ENCODE measurements at regions not wholly inside any gene's neighbourhood (a gene's known extent, or its start where the extent isn't known, plus 50 kb on each side); places are given as distances from the start of the nearest gene placed in this dataset.
"Not testable (repeated sequence)": the region's sequence is repeated elsewhere in the genome, so short reads cannot be mapped to it uniquely, and the experiment has no call there.

GRCh38 chr12:91877456-91878235 lies 268.0 kb downstream of the BTG1 start:
- no peaks in the 10 kb centered on the region for H3K27me3 ChIP-seq (replicated peaks)

GRCh38 chr12:91877022-91877421 lies 268.6 kb downstream of the BTG1 start:
- Histone ChIP-seq H3K27ac (no peak overlapping the region), H3K9me3 (replicated peaks) (no peaks in the 10 kb centered on the region), H3K4me3 (no peak overlapping the region), H3K36me3 (no peaks in the 10 kb centered on the region), H3K4me1 (replicated peaks) (no peaks in the 10 kb centered on the region), H3K27me3 (replicated peaks) (no peaks in the 10 kb centered on the region)
- DNase-seq (ENCODE audit: low read depth in 1 of 2, low spot score in 2 of 2) = no peak

More at GRCh38 chr12:91877456-91878235, 268.0 kb downstream of the BTG1 start:
- no peaks in the 10 kb centered on the region for H3K9me3 ChIP-seq (replicated peaks)
- H3K27ac ChIP-seq = no peak overlapping the region
- no peak for DNase-seq (ENCODE audit: low read depth in 1 of 2, low spot score in 2 of 2)
- H3K4me3 ChIP-seq = no peak overlapping the region
- H3K4me1 ChIP-seq (replicated peaks) = no peaks in the 10 kb centered on the region
- H3K36me3 ChIP-seq = no peaks in the 10 kb centered on the region

- H3K4me1 ChIP-seq (replicated peaks); DNase-seq (ENCODE audit: low read depth in 1 of 2, low spot score in 2 of 2); H3K9me3 ChIP-seq (replicated peaks); H3K27ac ChIP-seq; H3K27me3 ChIP-seq (replicated peaks); H3K4me3 ChIP-seq; H3K36me3 ChIP-seq: not testable (repeated sequence)
Measured at GRCh38 chr12:91875671-91876070, 270.0 kb downstream of the BTG1 start.

- no peak for DNase-seq (ENCODE audit: low read depth in 1 of 2, low spot score in 2 of 2)
- Histone ChIP-seq H3K27me3 (replicated peaks) (no peaks in the 10 kb centered on the region), H3K27ac (no peak overlapping the region), H3K4me3 (no peak overlapping the region), H3K4me1 (replicated peaks) (no peaks in the 10 kb centered on the region), H3K9me3 (replicated peaks) (no peaks in the 10 kb centered on the region), H3K36me3 (no peaks in the 10 kb centered on the region)
Measured at GRCh38 chr12:91874086-91874865, 271.4 kb downstream of the BTG1 start.

- Histone ChIP-seq H3K4me1 (replicated peaks) (no peaks in the 10 kb centered on the region), H3K27ac (no peak overlapping the region), H3K9me3 (replicated peaks) (no peaks in the 10 kb centered on the region), H3K4me3 (no peak overlapping the region), H3K36me3 (no peaks in the 10 kb centered on the region), H3K27me3 (replicated peaks) (no peaks in the 10 kb centered on the region)
- DNase-seq (ENCODE audit: low read depth in 1 of 2, low spot score in 2 of 2) = no peak
Measured at GRCh38 chr12:91871751-91872150, 273.9 kb downstream of the BTG1 start.

- Histone ChIP-seq H3K4me1 (replicated peaks) (no peaks in the 10 kb centered on the region), H3K36me3 (no peaks in the 10 kb centered on the region), H3K27ac (no peak overlapping the region), H3K9me3 (replicated peaks) (no peaks in the 10 kb centered on the region), H3K27me3 (replicated peaks) (no peaks in the 10 kb centered on the region), H3K4me3 (no peak overlapping the region)
- DNase-seq (ENCODE audit: low read depth in 1 of 2, low spot score in 2 of 2) = no peak
Measured at GRCh38 chr12:91870872-91871707, 274.6 kb downstream of the BTG1 start.

- no peak for DNase-seq (ENCODE audit: low read depth in 1 of 2, low spot score in 2 of 2)
- Histone ChIP-seq H3K4me1 (replicated peaks) (no peaks in the 10 kb centered on the region), H3K4me3 (no peak overlapping the region), H3K27ac (no peak overlapping the region), H3K9me3 (replicated peaks) (no peaks in the 10 kb centered on the region), H3K36me3 (no peaks in the 10 kb centered on the region), H3K27me3 (replicated peaks) (no peaks in the 10 kb centered on the region)
Measured at GRCh38 chr12:91868054-91868453, 277.6 kb downstream of the BTG1 start.

GRCh38 chr12:91866566-91866965 lies 279.1 kb downstream of the BTG1 start:
- Histone ChIP-seq H3K4me3 (no peak overlapping the region), H3K36me3 (no peaks in the 10 kb centered on the region), H3K4me1 (replicated peaks) (no peaks in the 10 kb centered on the region), H3K9me3 (replicated peaks) (no peaks in the 10 kb centered on the region), H3K27ac (no peak overlapping the region), H3K27me3 (replicated peaks) (no peaks in the 10 kb centered on the region)
- no peak for DNase-seq (ENCODE audit: low read depth in 1 of 2, low spot score in 2 of 2)

- Histone ChIP-seq H3K27ac (no peak overlapping the region), H3K27me3 (replicated peaks) (no peaks in the 10 kb centered on the region), H3K4me3 (no peak overlapping the region), H3K9me3 (replicated peaks) (no peaks in the 10 kb centered on the region), H3K4me1 (replicated peaks) (no peaks in the 10 kb centered on the region), H3K36me3 (no peaks in the 10 kb centered on the region)
- DNase-seq (ENCODE audit: low read depth in 1 of 2, low spot score in 2 of 2) = no peak
Measured at GRCh38 chr12:91863702-91864101, 281.9 kb downstream of the BTG1 start.

GRCh38 chr12:91861554-91861953 lies 284.1 kb downstream of the BTG1 start:
- Histone ChIP-seq H3K4me3 (no peak overlapping the region), H3K27ac (no peak overlapping the region), H3K36me3 (no peaks in the 10 kb centered on the region), H3K4me1 (replicated peaks) (no peaks in the 10 kb centered on the region), H3K9me3 (replicated peaks) (no peaks in the 10 kb centered on the region), H3K27me3 (replicated peaks) (no peaks in the 10 kb centered on the region)
- DNase-seq (ENCODE audit: low read depth in 1 of 2, low spot score in 2 of 2) = no peak

GRCh38 chr12:91859347-91859746 lies 286.3 kb downstream of the BTG1 start:
- no peak for DNase-seq (ENCODE audit: low read depth in 1 of 2, low spot score in 2 of 2)
- Histone ChIP-seq H3K4me1 (replicated peaks) (0 out of 2 replicates have a peak, but pooled peaks cover 4% of the 10 kb centered on the region), H3K27me3 (replicated peaks) (no peaks in the 10 kb centered on the region)

GRCh38 chr12:91857813-91858542 lies 287.7 kb downstream of the BTG1 start:
- H3K36me3 ChIP-seq = no peaks in the 10 kb centered on the region
- H3K4me3 ChIP-seq = no peak overlapping the region
- H3K9me3 ChIP-seq (replicated peaks) = no peaks in the 10 kb centered on the region
- no peaks in the 10 kb centered on the region for H3K27me3 ChIP-seq (replicated peaks)
- H3K27ac ChIP-seq = no peak overlapping the region
- no peak for DNase-seq (ENCODE audit: low read depth in 1 of 2, low spot score in 2 of 2)
- 0 out of 2 replicates have a peak, but pooled peaks cover 4% of the 10 kb centered on the region for H3K4me1 ChIP-seq (replicated peaks)

More at GRCh38 chr12:91859347-91859746, 286.3 kb downstream of the BTG1 start:
- H3K27ac ChIP-seq = no peak overlapping the region
- H3K9me3 ChIP-seq (replicated peaks) = no peaks in the 10 kb centered on the region
- no peak overlapping the region for H3K4me3 ChIP-seq
- H3K36me3 ChIP-seq = no peaks in the 10 kb centered on the region

- Histone ChIP-seq H3K36me3 (no peaks in the 10 kb centered on the region), H3K4me1 (replicated peaks) (0 out of 2 replicates have a peak, but pooled peaks cover 4% of the 10 kb centered on the region), H3K27me3 (replicated peaks) (no peaks in the 10 kb centered on the region)
Measured at GRCh38 chr12:91854725-91855124, 290.9 kb downstream of the BTG1 start.

More at GRCh38 chr12:91854725-91855124, 290.9 kb downstream of the BTG1 start:
- no peak overlapping the region for H3K27ac ChIP-seq
- no peak overlapping the region for H3K4me3 ChIP-seq
- no peaks in the 10 kb centered on the region for H3K9me3 ChIP-seq (replicated peaks)
- DNase-seq (ENCODE audit: low read depth in 1 of 2, low spot score in 2 of 2) = peak in 1 of 2 experiments; percentile 11

Data from SJSA1 (cell line).